K562 (cell line): ENCODE measurements at regions not wholly inside any gene's neighbourhood (a gene's known extent, or its start where the extent isn't known, plus 50 kb on each side); places are given as distances from the start of the nearest gene placed in this dataset.

ENCODE experiments used
- CTCF ChIP-seq, 3 experiments: IDR thresholded peaks in 2 of 3; conservative IDR thresholded peaks in 1 of 3; 2 replicates each; pipeline ENCODE4 v1.5.1; 2011 to 2012; ENCODE audit warnings: low read length in 3 of 3, mild to moderate bottlenecking in 3 of 3, control low read depth in 2 of 3, improper control_type of control experiment in 1 of 3, inconsistent platforms in 1 of 3, low read depth in 1 of 3, mixed read lengths in 1 of 3, moderate library complexity in 1 of 3; ENCODE audit not compliant: insufficient read depth in 2 of 3
- GATAD2B ChIP-seq: fragments of 450-650 bp; IDR thresholded peaks from 2 replicates; pipeline ENCODE4 v1.6.1; 2017; ENCODE audit warnings: mild to moderate bottlenecking, borderline replicate concordance
- IRF1 ChIP-seq: sonication (generic); formaldehyde crosslinking; IDR thresholded peaks from 2 replicates; pipeline ENCODE4 v1.8.0; 2022; ENCODE audit warnings: missing genetic modification reagents, mild to moderate bottlenecking, borderline replicate concordance
- MAZ ChIP-seq, 2 experiments: fragments of 450-650 bp in 1 of 2; sonication (generic) in 1 of 2; formaldehyde crosslinking; IDR thresholded peaks in 1 of 2; conservative IDR thresholded peaks in 1 of 2; 2 replicates each; pipeline versions ENCODE4 v1.4.0 to v1.5.0; 2020; ENCODE audit warnings: mild to moderate bottlenecking in 1 of 2, missing genetic modification reagents in 1 of 2
- MYC ChIP-seq, 2 experiments: fragments of 250-450 bp in 1 of 2; sonication (Bioruptor Pico) in 1 of 2; IDR thresholded peaks; 2 replicates each; pipeline versions ENCODE4 v1.5.1 to v1.6.1; 2012 to 2021; ENCODE audit warnings: low read depth in 2 of 2, borderline replicate concordance in 1 of 2, improper control_type of control experiment in 1 of 2, low read length in 1 of 2, mild to moderate bottlenecking in 1 of 2, moderate library complexity in 1 of 2
- NR1H2 ChIP-seq: sonication (generic); formaldehyde crosslinking; IDR thresholded peaks from 2 replicates; pipeline ENCODE4 v1.4.0; 2020; ENCODE audit warnings: mild to moderate bottlenecking, missing genetic modification reagents
- RFX5 ChIP-seq: IDR thresholded peaks from 2 replicates; pipeline ENCODE4 v1.6.1; 2011; ENCODE audit warnings: low read depth, mild to moderate bottlenecking, improper control_type of control experiment, low read length
- TARDBP ChIP-seq: fragments of 450-650 bp; IDR thresholded peaks from 2 replicates; pipeline ENCODE4 v1.6.1; 2016
- UBTF ChIP-seq, 2 experiments: IDR thresholded peaks; 2 replicates each; pipeline ENCODE4 v1.6.1; 2012; ENCODE audit warnings: improper control_type of control experiment in 2 of 2, low read depth in 2 of 2, low read length in 2 of 2, borderline replicate concordance in 1 of 2
- ZNF561 ChIP-seq: fragments of 450-650 bp; formaldehyde crosslinking; conservative IDR thresholded peaks from 2 replicates; pipeline ENCODE4 v1.4.0; 2020; ENCODE audit warnings: mild to moderate bottlenecking, moderate library complexity
- TF ChIP-seq, protein P1 (sequence below): sonication (generic); formaldehyde crosslinking; IDR thresholded peaks from 2 replicates; pipeline ENCODE4 v1.8.1; 2023; ENCODE audit warnings: mild to moderate bottlenecking, missing genetic modification reagents
- TF ChIP-seq, protein P2 (sequence below), 2 experiments: fragments of 450-650 bp; IDR thresholded peaks; 2 replicates each; pipeline ENCODE4 v1.6.1; 2016; ENCODE audit warnings: mild to moderate bottlenecking in 2 of 2, borderline replicate concordance in 1 of 2, low read depth in 1 of 2, moderate library complexity in 1 of 2

GRCh38 chr20:52832151-52832774 lies 139.9 kb upstream of the TSHZ2 start:
- TF ChIP-seq MYC (IDR thresholded peaks at IDR 0.05; ENCODE audit: low read depth, low read length) (no peak), MYC (CRISPR knock-in tag; IDR thresholded peaks at IDR 0.05; ENCODE audit: borderline replicate concordance, low read depth) (no peak), CTCF (IDR thresholded peaks at IDR 0.05 in 2 of 3, conservative IDR thresholded peaks at IDR 0.05 in 1 of 3; ENCODE audit: insufficient read depth in 2 of 3, low read depth in 1 of 3, low read length in 3 of 3) (no peak), MAZ (CRISPR knock-in tag; conservative IDR thresholded peaks at IDR 0.05 in 1 of 2, IDR thresholded peaks at IDR 0.05 in 1 of 2) (no peak), IRF1 (CRISPR knock-in tag) (no peak), TARDBP (no peak), ZNF561 (no peak), GATAD2B (no peak), NR1H2 (no peak), UBTF (IDR thresholded peaks at IDR 0.05; ENCODE audit: borderline replicate concordance in 1 of 2, low read depth in 2 of 2, low read length in 2 of 2) (no peak), RFX5 (no peak)
- TF ChIP-seq, protein P1, sequence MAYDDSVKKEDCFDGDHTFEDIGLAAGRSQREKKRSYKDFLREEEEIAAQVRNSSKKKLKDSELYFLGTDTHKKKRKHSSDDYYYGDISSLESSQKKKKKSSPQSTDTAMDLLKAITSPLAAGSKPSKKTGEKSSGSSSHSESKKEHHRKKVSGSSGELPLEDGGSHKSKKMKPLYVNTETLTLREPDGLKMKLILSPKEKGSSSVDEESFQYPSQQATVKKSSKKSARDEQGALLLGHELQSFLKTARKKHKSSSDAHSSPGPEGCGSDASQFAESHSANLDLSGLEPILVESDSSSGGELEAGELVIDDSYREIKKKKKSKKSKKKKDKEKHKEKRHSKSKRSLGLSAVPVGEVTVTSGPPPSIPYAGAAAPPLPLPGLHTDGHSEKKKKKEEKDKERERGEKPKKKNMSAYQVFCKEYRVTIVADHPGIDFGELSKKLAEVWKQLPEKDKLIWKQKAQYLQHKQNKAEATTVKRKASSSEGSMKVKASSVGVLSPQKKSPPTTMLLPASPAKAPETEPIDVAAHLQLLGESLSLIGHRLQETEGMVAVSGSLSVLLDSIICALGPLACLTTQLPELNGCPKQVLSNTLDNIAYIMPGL (CRISPR knock-in tag) = no peak
- TF ChIP-seq, protein P2, sequence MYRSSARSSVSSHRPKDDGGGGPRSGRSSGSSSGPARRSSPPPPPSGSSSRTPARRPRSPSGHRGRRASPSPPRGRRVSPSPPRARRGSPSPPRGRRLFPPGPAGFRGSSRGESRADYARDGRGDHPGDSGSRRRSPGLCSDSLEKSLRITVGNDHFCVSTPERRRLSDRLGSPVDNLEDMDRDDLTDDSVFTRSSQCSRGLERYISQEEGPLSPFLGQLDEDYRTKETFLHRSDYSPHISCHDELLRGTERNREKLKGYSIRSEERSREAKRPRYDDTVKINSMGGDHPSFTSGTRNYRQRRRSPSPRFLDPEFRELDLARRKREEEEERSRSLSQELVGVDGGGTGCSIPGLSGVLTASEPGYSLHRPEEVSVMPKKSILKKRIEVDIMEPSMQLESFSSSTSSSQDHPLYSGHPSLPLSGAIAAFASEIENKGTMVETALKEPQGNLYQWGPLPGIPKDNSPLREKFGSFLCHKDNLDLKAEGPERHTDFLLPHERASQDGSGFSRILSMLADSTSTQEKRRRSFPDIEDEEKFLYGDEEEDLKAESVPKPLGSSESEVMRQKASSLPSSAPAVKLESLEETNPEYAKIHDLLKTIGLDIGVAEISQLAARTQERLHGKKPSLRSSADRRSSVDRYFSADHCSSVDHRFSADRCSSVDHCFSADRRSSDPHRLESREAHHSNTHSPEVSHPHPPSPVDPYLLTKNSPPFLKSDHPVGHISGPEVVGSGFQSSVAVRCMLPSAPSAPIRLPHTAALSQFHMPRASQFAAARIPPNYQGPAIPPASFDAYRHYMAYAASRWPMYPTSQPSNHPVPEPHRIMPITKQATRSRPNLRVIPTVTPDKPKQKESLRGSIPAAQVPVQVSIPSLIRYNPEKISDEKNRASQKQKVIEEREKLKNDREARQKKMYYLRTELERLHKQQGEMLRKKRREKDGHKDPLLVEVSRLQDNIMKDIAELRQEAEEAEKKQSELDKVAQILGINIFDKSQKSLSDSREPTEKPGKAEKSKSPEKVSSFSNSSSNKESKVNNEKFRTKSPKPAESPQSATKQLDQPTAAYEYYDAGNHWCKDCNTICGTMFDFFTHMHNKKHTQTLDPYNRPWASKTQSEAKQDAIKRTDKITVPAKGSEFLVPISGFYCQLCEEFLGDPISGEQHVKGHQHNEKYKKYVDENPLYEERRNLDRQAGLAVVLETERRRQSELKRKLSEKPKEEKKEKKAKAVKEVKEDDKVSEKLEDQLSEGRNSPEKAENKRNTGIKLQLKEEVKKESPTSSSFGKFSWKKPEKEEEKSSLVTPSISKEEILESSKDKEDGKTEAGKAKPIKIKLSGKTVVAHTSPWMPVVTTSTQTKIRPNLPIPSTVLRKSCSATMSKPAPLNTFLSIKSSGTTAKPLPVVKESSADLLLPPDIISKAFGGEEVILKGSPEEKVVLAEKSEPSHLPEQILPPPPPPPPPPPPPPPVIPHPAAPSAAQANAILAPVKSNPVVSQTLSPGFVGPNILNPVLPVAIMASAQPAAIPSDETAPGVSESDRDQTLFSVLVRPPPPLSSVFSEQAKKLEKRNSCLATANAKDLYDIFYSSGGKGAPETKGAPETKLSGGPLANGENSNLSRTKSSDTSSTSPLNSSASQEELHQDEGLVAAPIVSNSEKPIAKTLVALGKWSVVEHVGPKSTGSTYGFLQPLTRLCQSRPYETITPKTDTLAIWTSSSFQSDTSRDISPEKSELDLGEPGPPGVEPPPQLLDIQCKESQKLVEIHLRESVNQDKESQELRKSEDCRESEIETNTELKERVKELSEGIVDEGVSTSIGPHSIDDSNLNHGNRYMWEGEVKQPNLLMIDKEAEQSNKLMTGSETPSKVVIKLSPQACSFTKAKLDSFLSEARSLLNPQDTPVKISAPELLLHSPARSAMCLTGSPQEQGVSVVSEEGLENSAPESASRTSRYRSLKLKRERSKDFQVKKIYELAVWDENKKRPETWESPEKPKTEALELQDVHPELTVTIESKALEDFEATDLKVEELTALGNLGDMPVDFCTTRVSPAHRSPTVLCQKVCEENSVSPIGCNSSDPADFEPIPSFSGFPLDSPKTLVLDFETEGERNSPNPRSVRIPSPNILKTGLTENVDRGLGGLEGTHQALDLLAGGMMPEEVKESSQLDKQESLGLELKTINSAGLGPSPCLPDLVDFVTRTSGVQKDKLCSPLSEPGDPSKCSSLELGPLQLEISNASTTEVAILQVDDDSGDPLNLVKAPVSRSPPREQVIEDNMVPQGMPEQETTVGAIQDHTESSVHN (IDR thresholded peaks at IDR 0.05; ENCODE audit: borderline replicate concordance in 1 of 2, low read depth in 1 of 2) = no peak
